SU-DHL-6 (cell line): ENCODE measurements at regions not wholly inside any gene's neighbourhood (a gene's known extent, or its start where the extent isn't known, plus 50 kb on each side); places are given as distances from the start of the nearest gene placed in this dataset.

Experiments used
- EZH2phosphoT487 ChIP-seq: fragments of 200-600 bp; sonication (generic), shearing (Covaris generic); conservative IDR thresholded peaks from 2 replicates; pipeline ENCODE4 v1.6.1; 2018; ENCODE audit warnings: mild to moderate bottlenecking, antibody characterized with exemption, low read length, moderate library complexity, mixed read lengths
- TF ChIP-seq, protein P1 (sequence below): fragments of 200-600 bp; sonication (generic); IDR thresholded peaks from one replicate; pipeline ENCODE4 v1.5.1; 2017; ENCODE audit warnings: antibody characterized with exemption, mild to moderate bottlenecking, low read length, moderate library complexity; ENCODE audit not compliant: insufficient read depth, poor library complexity, severe bottlenecking

DNA sequence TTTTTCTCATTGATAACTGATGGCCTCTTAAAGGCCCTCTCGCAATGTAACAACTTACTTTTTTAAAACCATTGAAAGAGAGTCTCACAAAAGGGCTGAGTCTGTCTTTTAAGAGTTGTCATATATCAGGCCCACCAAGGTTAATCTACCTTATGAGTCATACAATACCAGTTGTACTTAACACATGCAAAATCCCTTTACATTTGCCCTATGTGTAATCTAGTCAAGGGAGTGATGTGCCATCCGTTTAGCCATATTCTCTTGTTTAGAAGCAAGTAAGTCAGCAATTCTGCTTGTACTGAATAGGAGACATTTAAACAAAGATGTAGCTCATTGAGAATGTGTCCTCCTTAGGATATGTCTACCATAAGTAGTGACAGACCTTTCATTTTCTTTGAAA lies 143.7 kb downstream of the TENT5A start:
- TF ChIP-seq, protein P1, sequence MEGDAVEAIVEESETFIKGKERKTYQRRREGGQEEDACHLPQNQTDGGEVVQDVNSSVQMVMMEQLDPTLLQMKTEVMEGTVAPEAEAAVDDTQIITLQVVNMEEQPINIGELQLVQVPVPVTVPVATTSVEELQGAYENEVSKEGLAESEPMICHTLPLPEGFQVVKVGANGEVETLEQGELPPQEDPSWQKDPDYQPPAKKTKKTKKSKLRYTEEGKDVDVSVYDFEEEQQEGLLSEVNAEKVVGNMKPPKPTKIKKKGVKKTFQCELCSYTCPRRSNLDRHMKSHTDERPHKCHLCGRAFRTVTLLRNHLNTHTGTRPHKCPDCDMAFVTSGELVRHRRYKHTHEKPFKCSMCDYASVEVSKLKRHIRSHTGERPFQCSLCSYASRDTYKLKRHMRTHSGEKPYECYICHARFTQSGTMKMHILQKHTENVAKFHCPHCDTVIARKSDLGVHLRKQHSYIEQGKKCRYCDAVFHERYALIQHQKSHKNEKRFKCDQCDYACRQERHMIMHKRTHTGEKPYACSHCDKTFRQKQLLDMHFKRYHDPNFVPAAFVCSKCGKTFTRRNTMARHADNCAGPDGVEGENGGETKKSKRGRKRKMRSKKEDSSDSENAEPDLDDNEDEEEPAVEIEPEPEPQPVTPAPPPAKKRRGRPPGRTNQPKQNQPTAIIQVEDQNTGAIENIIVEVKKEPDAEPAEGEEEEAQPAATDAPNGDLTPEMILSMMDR = no peak
- no peak for TF ChIP-seq EZH2phosphoT487
